Fibroblast of skin of left quadriceps (primary cell): ENCODE measurements at regions not wholly inside any gene's neighbourhood (a gene's known extent, or its start where the extent isn't known, plus 50 kb on each side); places are given as distances from the start of the nearest gene placed in this dataset.

Source experiments
- DNase-seq, 2 experiments: peaks; one replicate each; pipeline ENCODE4 v3.0.0-alpha.2; 2013; ENCODE audit warnings: low read depth in 2 of 2

- DNase-seq: no peak
These were observed 126.5 kb upstream of the RUNX3 start for GRCh38 chr1:25056536-25056935.

- DNase-seq: no peak
These were observed 125.9 kb upstream of the RUNX3 start for GRCh38 chr1:25055961-25056360.

- no peak for DNase-seq
These were observed 125.3 kb upstream of the RUNX3 start for GRCh38 chr1:25055324-25055780.

- DNase-seq: no peak
These were observed 124.6 kb upstream of the RUNX3 start for GRCh38 chr1:25054526-25055323.

GRCh38 chr1:25053576-25054250 lies 123.6 kb upstream of the RUNX3 start:
- no peak for DNase-seq

GRCh38 chr1:25051906-25052305 lies 121.8 kb upstream of the RUNX3 start:
- DNase-seq: no peak

GRCh38 chr1:25051504-25051903 lies 121.4 kb upstream of the RUNX3 start:
- no peak for DNase-seq

GRCh38 chr1:25050165-25050564 lies 120.1 kb upstream of the RUNX3 start:
- no peak for DNase-seq

GRCh38 chr1:25049190-25049589 lies 119.1 kb upstream of the RUNX3 start:
- no peak for DNase-seq

GRCh38 chr1:25048728-25049127 lies 118.7 kb upstream of the RUNX3 start:
- DNase-seq: no peak

GRCh38 chr1:25047506-25048240 lies 117.6 kb upstream of the RUNX3 start:
- no peak for DNase-seq

GRCh38 chr1:25046194-25046532 lies 116.1 kb upstream of the RUNX3 start:
- DNase-seq: no peak

- DNase-seq: no peak
These were observed 115.6 kb upstream of the RUNX3 start for GRCh38 chr1:25045480-25046193.

- DNase-seq: no peak
These were observed 113.1 kb upstream of the RUNX3 start for GRCh38 chr1:25043228-25043580.

- DNase-seq: no peak
These were observed 112.5 kb upstream of the RUNX3 start for GRCh38 chr1:25042331-25043227.

- DNase-seq: no peak
These were observed 111.8 kb upstream of the RUNX3 start for GRCh38 chr1:25041916-25042315.

- DNase-seq: no peak
These were observed 110.1 kb upstream of the RUNX3 start for GRCh38 chr1:25040122-25040685.

- no peak for DNase-seq
These were observed 109.2 kb upstream of the RUNX3 start for GRCh38 chr1:25039229-25039628.

- no peak for DNase-seq
These were observed 108.6 kb upstream of the RUNX3 start for GRCh38 chr1:25038699-25039098.

GRCh38 chr1:25037174-25038074 lies 107.3 kb upstream of the RUNX3 start:
- no peak for DNase-seq
